H9 (cell line): ENCODE measurements at regions not wholly inside any gene's neighbourhood (a gene's known extent, or its start where the extent isn't known, plus 50 kb on each side); places are given as distances from the start of the nearest gene placed in this dataset.

Experiments used
- DNase-seq: peaks from one replicate; pipeline ENCODE4 v3.0.0-alpha.2; 2017
- H2AFZ ChIP-seq: one replicate; pipeline ENCODE4 v1.6.1; 2013; ENCODE audit warnings: mild to moderate bottlenecking, low read length, control low read depth, moderate library complexity
- H2AK5ac ChIP-seq: 2 replicates; pipeline ENCODE4 v1.6.1; 2013; ENCODE audit warnings: low read length, control low read depth, mixed read lengths; ENCODE audit not compliant: insufficient read length
- H2BK120ac ChIP-seq: one replicate; pipeline ENCODE4 v1.6.1; 2013; ENCODE audit warnings: low read depth, mild to moderate bottlenecking, low read length, control low read depth, inconsistent platforms; ENCODE audit not compliant: poor library complexity, severe bottlenecking
- H2BK12ac ChIP-seq: 2 replicates; pipeline ENCODE4 v1.6.1; 2013; ENCODE audit warnings: low read length, control low read depth, mixed read lengths, low read depth; ENCODE audit not compliant: insufficient read length
- H2BK15ac ChIP-seq: 2 replicates; pipeline ENCODE4 v1.6.1; 2013; ENCODE audit warnings: low read depth, low read length, control low read depth
- H2BK20ac ChIP-seq: one replicate; pipeline ENCODE4 v1.6.1; 2013; ENCODE audit warnings: low read depth, mild to moderate bottlenecking, low read length, control low read depth, inconsistent platforms; ENCODE audit not compliant: poor library complexity, severe bottlenecking
- H2BK5ac ChIP-seq: 2 replicates; pipeline ENCODE4 v1.6.1; 2013; ENCODE audit warnings: low read length, control low read depth, mixed read lengths; ENCODE audit not compliant: insufficient read length
- H3K14ac ChIP-seq: 2 replicates; pipeline ENCODE4 v1.6.1; 2013; ENCODE audit warnings: low read length, control low read depth; ENCODE audit not compliant: insufficient read depth
- H3K18ac ChIP-seq: 2 replicates; pipeline ENCODE4 v1.6.1; 2013; ENCODE audit warnings: low read depth, mild to moderate bottlenecking, mixed read lengths, low read length, control low read depth; ENCODE audit not compliant: insufficient read length
- H3K23ac ChIP-seq: 2 replicates; pipeline ENCODE4 v1.6.1; 2013; ENCODE audit warnings: low read length, control low read depth, mixed read lengths, low read depth; ENCODE audit not compliant: insufficient read length
- H3K23me2 ChIP-seq: 2 replicates; pipeline ENCODE4 v1.6.1; 2013; ENCODE audit warnings: low read depth, mild to moderate bottlenecking, mixed read lengths, low read length, control low read depth; ENCODE audit not compliant: insufficient read length, poor library complexity, severe bottlenecking
- H3K27ac ChIP-seq: 2 replicates; pipeline ENCODE4 v1.5.1; 2013; ENCODE audit warnings: low read length, control low read depth, mixed read lengths, low read depth; ENCODE audit not compliant: insufficient read length
- H3K27me3 ChIP-seq: 2 replicates; pipeline ENCODE4 v1.6.1; 2013; ENCODE audit warnings: low read length, control low read depth, inconsistent platforms; ENCODE audit not compliant: insufficient read depth
- H3K4ac ChIP-seq: 2 replicates; pipeline ENCODE4 v1.6.1; 2013; ENCODE audit warnings: low read depth, mild to moderate bottlenecking, control low read depth, inconsistent platforms, low read length, moderate library complexity
- H3K4me1 ChIP-seq: 2 replicates; pipeline ENCODE4 v1.6.1; 2013; ENCODE audit warnings: low read length, control low read depth, inconsistent platforms; ENCODE audit not compliant: insufficient read depth
- H3K4me2 ChIP-seq: 2 replicates; pipeline ENCODE4 v1.6.1; 2013; ENCODE audit warnings: low read length, control low read depth, mixed read lengths; ENCODE audit not compliant: insufficient read length, insufficient read depth
- H3K56ac ChIP-seq: 2 replicates; pipeline ENCODE4 v1.6.1; 2013; ENCODE audit warnings: low read depth, mild to moderate bottlenecking, mixed read lengths, low read length, control low read depth; ENCODE audit not compliant: insufficient read length
- H3K79me1 ChIP-seq: 2 replicates; pipeline ENCODE4 v1.6.1; 2013; ENCODE audit warnings: low read depth, mild to moderate bottlenecking, moderate library complexity, low read length, control low read depth, inconsistent platforms; ENCODE audit not compliant: insufficient read depth, poor library complexity, severe bottlenecking
- H3K79me2 ChIP-seq: 2 replicates; pipeline ENCODE4 v1.6.1; 2013; ENCODE audit warnings: low read length, control low read depth, inconsistent platforms; ENCODE audit not compliant: insufficient read depth
- H3K9ac ChIP-seq: 2 replicates; pipeline ENCODE4 v1.6.1; 2013; ENCODE audit warnings: low read length, control low read depth, mixed read lengths; ENCODE audit not compliant: insufficient read length; ENCODE audit errors: extremely low read depth
- H3K9me3 ChIP-seq: one replicate; pipeline ENCODE4 v1.6.1; 2013; ENCODE audit warnings: low read depth, low read length, inconsistent platforms; ENCODE audit not compliant: control insufficient read depth
- H3T11ph ChIP-seq: one replicate; pipeline ENCODE4 v1.6.1; 2013; ENCODE audit warnings: mild to moderate bottlenecking, low read length, control low read depth, inconsistent platforms
- H4K20me1 ChIP-seq: one replicate; pipeline ENCODE4 v1.6.1; 2013; ENCODE audit not compliant: control insufficient read depth, insufficient read length, insufficient read depth
- H4K5ac ChIP-seq: 2 replicates; pipeline ENCODE4 v1.6.1; 2013; ENCODE audit warnings: low read depth, mild to moderate bottlenecking, mixed read lengths, low read length, control low read depth; ENCODE audit not compliant: insufficient read length
- H4K8ac ChIP-seq: replicated peaks from 2 replicates; pipeline ENCODE4 v1.6.1; 2013; ENCODE audit warnings: low read length, control low read depth, mixed read lengths, low read depth; ENCODE audit not compliant: insufficient read length
- H4K91ac ChIP-seq: 2 replicates; pipeline ENCODE4 v1.6.1; 2013; ENCODE audit warnings: low read depth, mild to moderate bottlenecking, moderate library complexity, mixed read lengths, low read length, control low read depth; ENCODE audit not compliant: insufficient read length
- H3K27ac Mint-ChIP-seq, 3 experiments: 2 replicates in 2 of 3; 3 replicates in 1 of 3; pipeline ENCODE4 v1.8.0; 2020 to 2021; ENCODE audit warnings: mixed read lengths in 3 of 3, mild to moderate bottlenecking in 1 of 3, moderate library complexity in 1 of 3
- H3K27me3 Mint-ChIP-seq: 2 replicates; pipeline ENCODE4 v1.8.0; 2021; ENCODE audit warnings: low read depth, mild to moderate bottlenecking, moderate library complexity, mixed read lengths
- H3K36me3 Mint-ChIP-seq, 3 experiments: 2 replicates in 2 of 3; 3 replicates in 1 of 3; pipeline ENCODE4 v1.8.0; 2020 to 2021; ENCODE audit warnings: low read depth in 3 of 3, mixed read lengths in 3 of 3; ENCODE audit not compliant: insufficient read depth in 1 of 3
- H3K4me1 Mint-ChIP-seq, 2 experiments: 2 replicates each; pipeline ENCODE4 v1.8.0; 2020; ENCODE audit warnings: mixed read lengths in 2 of 2
- H3K4me3 Mint-ChIP-seq, 2 experiments: 2 replicates in 1 of 2; 3 replicates in 1 of 2; pipeline ENCODE4 v1.8.0; 2020 to 2021; ENCODE audit warnings: mild to moderate bottlenecking in 2 of 2, mixed read lengths in 2 of 2, moderate library complexity in 1 of 2
- H3K9me3 Mint-ChIP-seq, 2 experiments: 2 replicates in 1 of 2; 3 replicates in 1 of 2; pipeline ENCODE4 v1.8.0; 2020; ENCODE audit warnings: mild to moderate bottlenecking in 2 of 2, mixed read lengths in 2 of 2, moderate library complexity in 1 of 2
- WGBS: extraction: QIAGEN DNeasy Blood & Tissue Kit; methylation state at CpG from one replicate; pipeline ENCODE4 v1.1.7; 2013; ENCODE audit warnings: missing lambda C conversion rate, low lambda C conversion rate, mixed read lengths; ENCODE audit not compliant: insufficient read length; ENCODE audit errors: extremely low coverage; 5-methylcytosine and 5-hydroxymethylcytosine counted together
- TF ChIP-seq, protein P1 (sequence below): fragments of 200-600 bp; sonication (generic); conservative IDR thresholded peaks from 3 replicates; pipeline ENCODE4 v1.8.0; 2021; ENCODE audit warnings: antibody characterized with exemption, mild to moderate bottlenecking

DNA sequence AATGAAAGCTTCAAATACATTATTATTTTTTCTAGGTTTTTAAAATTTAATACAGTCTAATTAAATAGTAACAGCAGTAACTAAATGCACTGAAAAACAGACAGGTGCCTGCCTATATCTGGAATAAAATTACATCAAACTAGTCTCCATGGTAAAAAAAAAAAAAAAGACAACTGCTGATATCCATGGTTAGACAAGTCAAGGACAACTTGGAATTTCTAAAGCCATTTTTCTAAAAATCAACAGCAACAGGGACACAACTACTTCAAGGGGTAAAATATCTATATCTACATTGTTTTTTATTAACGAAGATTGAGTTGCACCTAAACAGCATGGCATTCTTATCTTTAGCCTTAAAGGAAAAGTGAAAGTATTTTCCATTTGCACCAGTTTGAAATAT is 74.7 kb upstream of the VPREB1 start:
- H3K14ac ChIP-seq = no peak overlapping the region
- no peak overlapping the region for H2BK5ac ChIP-seq
- TF ChIP-seq, protein P1, sequence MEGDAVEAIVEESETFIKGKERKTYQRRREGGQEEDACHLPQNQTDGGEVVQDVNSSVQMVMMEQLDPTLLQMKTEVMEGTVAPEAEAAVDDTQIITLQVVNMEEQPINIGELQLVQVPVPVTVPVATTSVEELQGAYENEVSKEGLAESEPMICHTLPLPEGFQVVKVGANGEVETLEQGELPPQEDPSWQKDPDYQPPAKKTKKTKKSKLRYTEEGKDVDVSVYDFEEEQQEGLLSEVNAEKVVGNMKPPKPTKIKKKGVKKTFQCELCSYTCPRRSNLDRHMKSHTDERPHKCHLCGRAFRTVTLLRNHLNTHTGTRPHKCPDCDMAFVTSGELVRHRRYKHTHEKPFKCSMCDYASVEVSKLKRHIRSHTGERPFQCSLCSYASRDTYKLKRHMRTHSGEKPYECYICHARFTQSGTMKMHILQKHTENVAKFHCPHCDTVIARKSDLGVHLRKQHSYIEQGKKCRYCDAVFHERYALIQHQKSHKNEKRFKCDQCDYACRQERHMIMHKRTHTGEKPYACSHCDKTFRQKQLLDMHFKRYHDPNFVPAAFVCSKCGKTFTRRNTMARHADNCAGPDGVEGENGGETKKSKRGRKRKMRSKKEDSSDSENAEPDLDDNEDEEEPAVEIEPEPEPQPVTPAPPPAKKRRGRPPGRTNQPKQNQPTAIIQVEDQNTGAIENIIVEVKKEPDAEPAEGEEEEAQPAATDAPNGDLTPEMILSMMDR = no peak
- H3K23me2 ChIP-seq = no peaks in the 10 kb centered on the region
- no peak overlapping the region for H2BK120ac ChIP-seq
- no peak overlapping the region for H3K27ac Mint-ChIP-seq
- H2BK20ac ChIP-seq = no peak overlapping the region
- H4K8ac ChIP-seq = no peak overlapping the region
- H3K79me1 ChIP-seq = no peaks in the 10 kb centered on the region
- no peak overlapping the region for H2AK5ac ChIP-seq
- no peak overlapping the region for H3T11ph ChIP-seq
- H2BK12ac ChIP-seq = no peak overlapping the region
- H3K9me3 Mint-ChIP-seq = peaks cover 0 to 6% of the 10 kb centered on the region in 2 experiments; a peak in 1 of 5 replicates
- no peaks in the 10 kb centered on the region for H3K9me3 ChIP-seq
- H3K23ac ChIP-seq = no peak overlapping the region
- no peak overlapping the region for H2BK15ac ChIP-seq
- DNase-seq = no peak
- peaks cover 3% of the 10 kb centered on the region for H4K20me1 ChIP-seq
- H4K5ac ChIP-seq = no peak overlapping the region
- H3K4me1 Mint-ChIP-seq = peaks cover 0 to 3% of the 10 kb centered on the region in 2 experiments; a peak in 1 of 4 replicates
- H3K9ac ChIP-seq = no peak overlapping the region
- H3K18ac ChIP-seq = no peak overlapping the region
- no peak overlapping the region for H3K4me2 ChIP-seq
- no peaks in the 10 kb centered on the region for H3K36me3 Mint-ChIP-seq
- no peak overlapping the region for H4K91ac ChIP-seq
- peaks cover 95% of the 10 kb centered on the region for H3K27me3 Mint-ChIP-seq
- H3K27me3 ChIP-seq = peaks cover 53% of the 10 kb centered on the region
- H3K56ac ChIP-seq = no peak overlapping the region
- WGBS = no CpG with 5 or more reads among the region's 1 CpG
- no peak overlapping the region for H3K27ac ChIP-seq
- no peak overlapping the region for H3K4ac ChIP-seq
- no peaks in the 10 kb centered on the region for H3K79me2 ChIP-seq
- no peak overlapping the region for H2AFZ ChIP-seq
- no peak overlapping the region for H3K4me3 Mint-ChIP-seq
- no peaks in the 10 kb centered on the region for H3K4me1 ChIP-seq
